ENCODE measurements at regions not wholly inside any gene's neighbourhood (a gene's known extent, or its start where the extent isn't known, plus 50 kb on each side); places are given as distances from the start of the nearest gene placed in this dataset.
"Not testable (repeated sequence)": the region's sequence is repeated elsewhere in the genome, so short reads cannot be mapped to it uniquely, and the experiment has no call there.

DNA sequence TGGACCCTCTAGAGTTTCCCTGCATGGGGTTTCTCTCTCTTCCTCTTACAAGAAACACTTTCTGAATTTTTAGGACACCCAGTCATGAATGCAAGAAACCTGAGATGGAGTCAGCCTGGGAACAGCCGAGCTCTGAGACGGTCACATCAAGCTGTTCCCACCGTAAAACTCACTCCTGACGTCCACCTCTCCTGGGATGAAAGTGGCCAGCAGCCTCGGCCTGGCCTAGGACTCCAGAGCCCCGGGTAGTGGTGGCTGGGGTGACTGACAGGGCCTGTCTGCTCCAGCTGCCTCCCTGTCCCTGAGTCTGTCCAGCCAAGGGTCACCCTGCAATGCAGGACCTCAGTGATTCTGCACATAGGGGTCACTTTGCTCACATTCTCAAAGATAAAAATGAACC lies 217.8 kb downstream of the SHOX start:
- no peak for DNase-seq (ENCODE audit: low read depth)

DNA sequence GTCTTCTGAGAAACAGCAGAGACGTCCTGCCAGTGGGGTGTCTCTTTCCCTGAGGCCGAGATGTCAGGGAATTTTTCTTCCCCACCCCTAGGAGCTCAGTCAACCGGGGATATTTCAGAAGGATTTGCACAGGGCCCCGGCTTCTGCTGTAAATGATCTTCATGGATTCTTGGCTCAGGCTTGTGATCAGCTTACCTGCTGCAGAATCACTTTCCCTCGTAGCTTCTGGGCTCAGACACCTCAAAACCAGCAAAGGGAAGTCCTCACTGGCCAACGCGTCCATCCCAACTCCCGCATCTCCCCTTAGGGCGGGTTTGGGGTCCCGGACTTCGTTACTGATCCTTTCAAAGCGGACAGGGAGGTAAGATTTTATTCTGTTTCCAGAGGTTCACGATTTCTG lies 212.7 kb downstream of the SHOX start:
- no peak for DNase-seq (ENCODE audit: low read depth)

DNA sequence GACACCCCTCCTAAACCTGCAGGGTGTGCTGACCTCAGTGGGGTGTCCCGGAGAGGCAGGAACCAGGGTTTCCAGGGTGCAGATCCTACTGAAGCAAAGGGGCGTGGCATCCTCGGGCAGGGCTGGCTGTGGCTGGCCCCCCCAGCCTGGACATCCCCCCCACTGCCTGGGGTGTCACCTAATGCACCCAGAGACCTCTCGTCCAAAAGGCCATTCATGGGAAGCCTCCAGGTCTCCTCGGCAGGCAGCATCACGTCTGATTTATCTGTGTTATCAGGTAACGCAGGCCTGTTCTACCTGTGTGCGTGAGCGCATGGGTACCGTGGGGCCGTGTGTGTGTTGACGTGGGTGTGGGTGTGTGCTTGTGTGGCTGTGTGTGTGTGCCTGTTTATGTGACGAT lies 210.0 kb downstream of the SHOX start:
- DNase-seq (ENCODE audit: low read depth): no peak

DNA sequence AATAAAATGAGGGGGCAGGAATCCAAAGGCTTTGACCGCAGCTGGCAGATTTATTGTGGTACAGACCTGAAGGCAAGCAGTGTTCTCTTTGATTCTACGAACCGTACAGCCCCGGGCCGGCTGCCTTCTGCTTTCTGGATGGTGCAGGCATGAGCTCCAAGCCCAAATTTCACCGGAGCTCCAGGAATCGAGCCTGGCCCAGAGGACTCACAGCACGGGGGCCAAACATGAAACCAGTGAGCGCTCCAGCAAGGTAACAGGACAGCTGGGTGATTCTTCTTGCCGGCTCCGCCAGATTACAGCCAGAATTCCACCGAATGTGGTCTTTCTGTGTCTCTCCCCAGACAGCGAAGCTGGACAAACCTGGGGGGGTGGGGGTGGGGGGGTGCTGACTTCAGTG lies 208.1 kb downstream of the SHOX start:
- DNase-seq (ENCODE audit: low read depth): not testable (repeated sequence)

DNA sequence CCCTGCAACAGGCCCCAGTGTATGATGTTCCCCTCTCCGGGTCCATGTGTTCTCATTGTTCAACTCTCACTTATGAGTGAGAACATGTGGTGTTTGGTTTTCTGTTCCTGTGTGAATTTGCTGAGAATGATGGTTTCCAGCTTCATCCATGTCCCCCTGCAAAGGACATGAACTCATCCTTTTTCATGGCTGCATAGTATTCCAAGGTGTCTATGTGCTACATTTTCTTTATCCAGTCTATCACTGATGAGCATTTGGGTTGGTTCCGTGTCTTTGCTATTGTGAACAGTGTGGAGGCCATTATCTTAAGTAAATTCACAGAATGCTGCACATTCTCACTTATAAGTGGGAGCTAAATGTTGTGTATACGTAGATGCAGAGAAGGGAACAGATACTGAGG lies 205.3 kb downstream of the SHOX start:
- DNase-seq (ENCODE audit: low read depth): not testable (repeated sequence)

DNA sequence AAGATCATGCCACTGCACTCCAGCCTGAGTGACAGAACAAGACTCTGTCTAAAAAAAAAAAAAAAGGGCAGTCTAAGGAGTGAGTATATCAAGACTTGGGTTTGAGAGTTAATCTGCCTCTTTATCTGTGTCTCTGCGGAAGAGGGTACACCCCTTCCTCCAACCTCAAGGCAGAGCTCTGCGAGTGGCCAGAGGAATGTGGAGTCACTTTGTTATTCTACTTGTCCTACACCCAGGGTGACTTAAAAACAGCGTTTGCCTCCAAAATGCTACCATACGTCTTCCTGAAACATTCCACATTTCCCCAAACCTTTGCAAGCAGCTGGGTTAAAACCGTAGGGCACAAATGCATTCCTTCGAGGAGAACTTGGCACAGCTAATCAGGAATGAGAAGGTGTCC lies 199.9 kb downstream of the SHOX start:
- no peak for DNase-seq (ENCODE audit: low read depth)

DNA sequence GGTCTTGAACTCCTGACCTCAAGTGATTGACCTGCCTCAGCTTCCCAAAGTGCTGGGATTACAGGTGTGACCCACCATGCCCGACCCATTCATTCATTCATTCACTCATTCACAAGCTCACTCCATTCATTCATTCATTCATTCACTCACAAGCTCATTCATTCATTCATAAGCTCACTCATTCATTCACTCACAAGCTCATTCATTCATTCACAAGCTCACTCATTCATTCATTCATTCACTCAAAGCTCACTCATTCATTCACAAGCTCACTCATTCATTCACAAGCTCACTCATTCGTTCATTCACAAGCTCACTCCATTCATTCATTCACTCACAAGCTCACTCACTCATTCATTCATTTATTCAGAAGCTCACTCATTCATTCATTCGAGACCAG lies 198.6 kb downstream of the SHOX start:
- no peak for DNase-seq (ENCODE audit: low read depth)

DNA sequence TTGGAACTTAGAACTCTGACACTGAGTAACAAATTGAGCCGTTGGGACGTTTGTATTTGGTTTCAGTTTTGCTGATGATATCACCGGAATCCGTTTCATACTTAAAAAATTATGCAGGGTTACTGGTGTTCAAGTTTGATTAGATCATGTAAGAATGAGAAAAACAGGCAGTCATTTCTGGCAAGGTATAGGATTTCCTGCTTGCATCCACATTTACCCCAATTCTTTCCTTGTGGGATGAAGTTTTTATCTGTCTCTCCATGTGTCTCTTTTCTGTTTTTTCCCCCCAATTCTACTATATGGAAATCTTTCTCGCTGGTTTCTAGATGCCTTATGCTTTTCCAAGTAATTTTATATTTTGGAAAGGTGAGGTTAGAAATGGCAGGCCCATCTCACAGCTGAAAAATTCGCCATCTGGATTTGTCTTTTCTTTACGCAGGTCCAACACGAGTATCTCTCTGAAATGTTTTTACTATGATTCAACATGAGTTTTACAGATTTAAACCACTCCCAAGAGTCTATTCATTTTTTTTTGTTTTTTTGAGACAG lies 197.9 kb downstream of the SHOX start:
- DNase-seq (ENCODE audit: low read depth): no peak

DNA sequence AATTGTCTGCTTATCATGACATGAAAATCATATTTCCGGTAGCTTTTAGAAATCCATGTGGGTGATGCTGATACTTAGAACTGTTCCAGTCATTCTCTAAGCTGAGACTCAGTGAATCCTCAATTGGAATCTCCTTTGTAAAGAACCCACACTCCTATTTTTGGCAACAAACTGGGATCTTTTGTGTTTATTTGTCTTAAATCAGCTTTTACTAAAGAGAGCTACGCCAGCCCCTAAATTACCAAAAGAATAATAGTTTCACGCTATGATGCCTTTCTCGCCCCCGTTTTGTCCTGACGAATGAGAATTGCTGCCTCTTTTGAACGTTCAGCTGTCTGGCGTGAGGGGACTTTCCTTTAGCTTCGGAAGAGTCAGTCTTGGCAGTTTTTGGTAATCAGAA lies 195.9 kb downstream of the SHOX start:
- DNase-seq (ENCODE audit: low read depth): no peak

DNA sequence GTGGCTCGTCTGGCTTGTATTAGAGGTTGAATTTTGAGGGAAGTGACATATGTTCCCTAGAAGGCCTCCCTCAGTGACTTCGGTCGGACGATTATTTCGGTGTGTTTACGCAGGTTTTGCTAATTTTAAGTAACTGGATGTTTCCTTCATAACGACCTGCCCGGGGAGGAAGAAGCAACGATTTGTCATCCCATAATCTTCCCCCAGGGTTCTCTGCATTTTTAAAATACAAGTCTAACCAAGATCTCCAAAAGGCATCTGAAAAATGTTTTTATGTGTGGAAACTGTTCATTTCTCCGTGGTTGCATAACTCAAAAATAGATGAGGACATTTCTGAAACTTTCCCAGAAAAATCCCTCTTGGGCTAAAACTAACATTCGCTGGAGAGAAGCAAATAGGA lies 195.4 kb downstream of the SHOX start:
- DNase-seq (ENCODE audit: low read depth): peak; percentile 4

DNA sequence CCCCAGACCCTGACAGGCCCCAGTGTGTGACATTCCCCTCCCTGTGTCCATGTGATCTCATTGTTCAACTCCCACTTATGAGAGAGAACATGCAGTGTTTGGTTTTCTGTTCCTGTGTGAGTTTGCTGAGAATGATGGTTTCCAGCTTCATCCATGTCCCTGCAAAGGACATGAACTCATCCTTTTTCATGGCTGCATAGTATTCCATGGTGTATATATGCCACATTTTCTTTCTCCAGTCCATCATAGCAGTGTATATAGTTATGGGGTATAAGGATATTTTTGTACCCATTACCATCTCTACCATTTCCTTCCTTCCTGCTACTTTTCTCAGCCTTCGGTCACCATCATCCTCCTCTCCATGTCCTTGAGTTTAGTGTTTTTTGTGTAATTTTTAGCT lies 192.5 kb downstream of the SHOX start:
- DNase-seq (ENCODE audit: low read depth): not testable (repeated sequence)

DNA sequence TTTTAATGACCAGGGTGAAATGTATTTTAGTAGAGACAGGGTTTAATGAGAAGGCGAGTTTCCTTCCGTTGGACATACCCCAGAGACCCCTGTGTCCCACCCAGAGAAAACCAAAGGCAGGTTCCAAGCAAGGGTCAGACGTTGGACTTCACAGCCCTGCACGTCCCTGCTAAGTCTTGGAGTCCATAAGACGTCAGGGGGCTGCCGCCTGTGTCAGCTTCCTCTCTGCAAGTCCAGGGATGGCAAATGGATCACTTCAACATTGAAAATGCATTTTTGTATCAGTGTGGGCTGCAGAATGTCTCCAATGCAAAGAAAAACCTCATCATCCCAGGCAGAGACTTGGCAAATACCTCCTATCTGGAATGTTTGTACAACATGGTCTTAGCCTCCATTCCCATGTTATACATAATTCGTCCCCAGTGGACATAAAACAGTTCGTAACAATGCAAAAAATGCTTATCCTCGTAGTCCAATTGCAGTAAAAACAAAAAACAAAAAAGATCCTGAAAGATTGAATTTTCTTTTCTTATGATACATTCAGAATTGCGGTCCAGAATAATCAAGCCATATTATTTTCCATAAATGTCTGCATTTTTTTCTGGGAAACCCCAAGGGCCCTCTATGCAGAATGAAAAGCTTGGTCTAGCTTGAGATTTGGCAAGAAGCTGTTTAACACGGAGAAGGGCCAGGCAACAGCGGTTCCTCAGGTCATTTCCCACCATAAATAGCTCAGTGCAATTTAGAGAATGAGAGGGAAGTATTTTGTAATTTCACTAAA lies 190.9 kb downstream of the SHOX start:
- no peak for DNase-seq (ENCODE audit: low read depth)

DNA sequence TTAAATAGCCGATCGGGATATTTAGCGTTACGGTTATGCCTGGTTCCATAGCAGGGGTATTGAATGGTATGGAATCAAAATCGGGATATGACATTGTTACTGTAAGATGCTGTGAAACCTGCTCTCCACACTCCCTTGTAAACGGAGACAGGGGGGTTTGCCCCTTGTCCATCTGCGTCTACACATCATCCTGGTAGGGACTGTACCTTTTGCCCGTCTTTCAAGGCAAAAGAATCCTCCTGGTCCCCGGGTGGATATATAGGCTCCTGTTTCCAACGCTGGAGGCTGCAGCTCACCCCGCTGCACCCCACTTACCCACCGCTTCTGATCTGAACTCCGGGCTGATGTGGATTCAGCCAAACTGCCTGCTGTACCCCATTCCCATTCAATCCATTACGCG lies 189.1 kb downstream of the SHOX start:
- DNase-seq (ENCODE audit: low read depth): no peak

DNA sequence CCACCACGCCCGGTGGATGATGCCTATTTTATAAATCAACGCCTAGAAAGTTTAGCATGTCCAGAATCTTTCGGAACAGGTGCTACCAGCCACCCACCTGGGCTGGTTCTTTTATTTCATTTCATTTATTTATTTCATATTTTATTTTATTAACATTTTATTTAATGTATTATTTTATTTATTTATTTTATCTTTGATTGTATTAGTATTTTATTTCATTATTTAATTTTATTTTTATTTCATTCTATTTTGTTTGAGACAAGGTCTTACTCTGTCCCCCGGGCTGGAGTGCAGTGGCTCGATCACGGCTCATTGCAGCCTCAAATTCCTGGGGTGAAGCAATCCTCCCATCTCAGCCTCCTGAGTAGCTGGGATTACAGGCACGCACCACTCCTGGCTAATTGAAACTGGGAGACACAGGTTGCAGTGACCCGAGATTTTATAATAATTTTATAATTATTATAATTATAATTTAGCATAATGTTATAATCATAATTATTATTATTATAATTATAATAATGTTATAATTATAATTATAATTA lies 187.2 kb downstream of the SHOX start:
- DNase-seq (ENCODE audit: low read depth): no peak

DNA sequence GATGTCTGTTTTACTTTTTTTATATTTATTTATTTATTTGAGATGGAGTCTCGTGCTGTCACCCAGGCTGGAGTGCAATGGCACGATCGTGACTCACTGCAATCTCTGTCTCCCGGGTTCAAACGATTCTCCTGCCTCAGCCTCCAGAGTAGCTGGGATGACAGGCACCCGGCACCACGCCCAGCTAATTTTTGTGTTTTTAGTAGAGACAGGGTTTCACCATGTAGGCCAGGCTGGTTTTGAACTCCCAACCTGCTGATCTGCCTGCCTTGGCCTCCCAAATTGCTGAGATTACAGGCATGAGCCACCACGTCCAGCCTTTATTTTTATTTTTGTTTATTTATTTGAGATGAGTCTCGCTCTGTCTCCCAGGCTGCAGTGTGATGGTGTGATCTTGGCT lies 186.6 kb downstream of the SHOX start:
- not testable (repeated sequence) for DNase-seq (ENCODE audit: low read depth)

DNA sequence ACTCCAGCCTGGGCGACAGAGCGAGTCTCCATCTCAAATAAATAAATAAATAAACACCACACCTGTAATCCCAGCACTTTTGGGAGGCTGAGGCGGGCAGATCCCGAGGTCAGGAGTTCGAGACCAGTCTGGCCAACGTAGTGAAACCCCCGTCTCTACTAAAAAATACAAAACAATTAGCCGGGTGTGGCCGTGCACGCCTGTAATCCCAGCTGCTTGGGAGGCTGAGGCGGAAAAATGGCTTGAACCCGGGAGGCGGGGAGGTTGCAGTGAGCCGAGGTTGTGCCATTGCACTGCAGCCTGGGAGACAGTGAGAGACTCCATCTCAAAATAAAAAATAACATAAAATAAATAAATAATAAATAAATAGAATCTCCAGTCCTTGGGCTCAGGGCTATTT lies 185.8 kb downstream of the SHOX start:
- no peak for DNase-seq (ENCODE audit: low read depth)

DNA sequence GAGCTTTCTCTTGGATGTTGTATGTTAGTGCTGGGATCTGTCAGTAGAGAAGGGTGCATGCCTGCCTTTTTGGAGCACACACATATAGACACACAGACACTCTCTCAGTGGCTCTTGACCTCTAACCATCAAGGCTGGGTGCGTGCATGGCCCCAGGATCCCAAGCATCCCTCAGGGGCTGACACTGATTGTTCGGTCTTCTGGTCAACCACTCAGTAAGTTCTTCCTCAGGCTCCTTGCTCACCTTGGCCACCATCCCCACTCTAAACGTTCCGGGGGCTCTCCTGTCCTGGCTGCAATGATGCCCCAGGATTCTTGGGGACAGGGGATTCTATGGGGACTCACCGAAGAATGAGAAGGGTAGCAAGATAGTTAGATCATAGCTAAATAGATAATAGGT lies 179.6 kb downstream of the SHOX start:
- DNase-seq (ENCODE audit: low read depth): no peak

DNA sequence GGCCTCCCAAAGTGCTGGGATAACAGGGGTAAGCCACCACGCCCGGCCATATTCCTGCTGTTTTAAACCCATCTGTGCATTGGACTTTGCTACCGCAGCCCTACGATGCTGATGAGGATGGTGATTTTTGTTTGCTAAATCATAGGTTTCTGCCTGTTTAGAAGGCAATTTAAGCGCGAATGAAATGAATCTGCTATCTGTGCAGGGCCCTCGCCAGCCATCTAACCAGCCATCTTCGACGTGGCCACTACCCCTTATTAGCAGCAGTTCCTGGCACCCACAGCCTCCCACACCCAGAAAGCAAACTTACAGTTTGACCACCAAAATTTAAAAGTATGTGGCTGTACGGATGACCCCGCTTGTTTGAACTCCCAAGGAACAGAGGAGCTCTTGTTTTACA lies 178.5 kb downstream of the SHOX start:
- no peak for DNase-seq (ENCODE audit: low read depth)

DNA sequence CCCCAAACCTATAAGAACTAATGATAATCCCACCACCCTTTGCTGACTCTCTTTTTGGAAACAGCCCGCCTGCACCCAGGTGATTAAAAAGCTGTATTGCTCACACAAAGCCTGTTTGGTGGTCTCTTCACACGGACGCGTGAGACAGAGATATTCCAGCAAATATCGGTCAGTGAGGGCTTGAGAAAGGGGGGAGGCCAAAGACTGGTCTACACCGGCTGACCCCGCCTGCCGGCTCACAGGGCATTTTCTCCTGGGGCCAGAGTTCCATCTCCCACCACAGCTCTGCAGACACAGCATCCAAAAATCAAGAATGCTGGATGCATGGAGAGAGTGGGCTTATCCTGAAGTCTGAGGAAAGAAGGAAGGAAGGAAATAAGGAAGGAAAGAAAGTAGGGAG lies 176.0 kb downstream of the SHOX start:
- no peak for DNase-seq (ENCODE audit: low read depth)

DNA sequence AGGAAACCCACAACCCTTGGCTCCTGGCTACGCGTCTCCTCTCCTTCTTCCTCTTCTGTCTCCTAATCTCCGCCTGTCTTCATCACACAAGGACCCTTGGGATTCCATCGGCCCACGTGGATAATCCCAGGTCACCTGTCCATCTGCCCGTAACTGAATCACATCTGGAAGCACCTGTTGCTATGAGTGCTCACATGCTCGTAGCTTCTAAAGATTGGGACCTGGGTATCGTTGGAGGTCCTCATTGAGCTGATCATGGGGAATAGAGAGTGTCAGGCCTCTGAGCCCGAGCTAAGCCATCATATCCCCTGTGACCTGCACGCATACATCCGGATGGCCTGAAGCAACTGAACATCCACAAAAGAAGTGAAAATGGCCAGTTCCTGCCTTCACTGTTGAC lies 175.4 kb downstream of the SHOX start:
- DNase-seq (ENCODE audit: low read depth): no peak

DNA sequence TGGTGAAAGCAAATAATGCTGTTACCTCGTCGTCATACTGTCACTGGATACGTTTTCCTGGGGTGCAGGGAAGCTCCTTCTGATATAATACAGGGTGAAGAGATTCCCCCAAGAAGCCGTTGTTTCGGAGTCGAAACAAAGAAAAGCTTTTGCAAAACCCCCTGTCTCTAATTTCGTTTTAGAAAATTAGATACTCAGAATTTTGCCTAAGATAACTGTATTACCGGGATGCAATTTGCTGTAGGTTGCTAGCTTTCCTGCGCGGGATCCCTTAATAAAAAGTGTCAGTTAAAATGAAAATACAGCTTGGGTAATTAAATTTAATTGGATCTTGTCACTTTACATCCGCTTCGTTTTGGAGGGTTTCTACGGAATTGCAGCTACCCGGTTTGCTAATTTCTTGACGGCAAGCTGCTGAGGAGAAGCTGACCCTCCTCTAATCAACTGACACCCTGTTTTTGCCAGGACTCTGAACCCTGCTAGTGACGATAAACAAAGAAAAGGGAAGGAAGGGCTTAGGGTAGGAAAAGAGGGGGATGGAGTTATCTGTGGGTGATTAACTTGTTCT lies 174.6 kb downstream of the SHOX start:
- DNase-seq (ENCODE audit: low read depth): no peak

DNA sequence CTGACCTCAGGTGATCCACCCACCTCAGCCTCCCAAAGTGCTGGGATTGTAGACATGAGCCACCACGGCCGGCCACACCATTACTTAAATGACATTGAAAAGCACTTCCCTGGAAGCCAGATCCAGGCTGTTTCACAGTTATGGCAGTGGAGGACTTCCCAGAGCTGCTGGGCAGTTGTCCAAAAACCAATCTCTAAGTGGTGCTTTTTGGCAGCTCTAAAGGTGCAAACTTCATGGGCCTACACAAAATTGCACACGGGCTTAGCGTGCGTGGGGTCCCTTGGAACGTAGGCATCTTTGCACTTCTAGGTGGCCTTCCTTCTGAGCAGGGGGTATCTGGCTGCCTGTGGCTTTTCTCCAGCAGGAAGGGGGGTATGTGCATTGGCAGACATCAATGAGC lies 172.3 kb downstream of the SHOX start:
- DNase-seq (ENCODE audit: low read depth): no peak

DNA sequence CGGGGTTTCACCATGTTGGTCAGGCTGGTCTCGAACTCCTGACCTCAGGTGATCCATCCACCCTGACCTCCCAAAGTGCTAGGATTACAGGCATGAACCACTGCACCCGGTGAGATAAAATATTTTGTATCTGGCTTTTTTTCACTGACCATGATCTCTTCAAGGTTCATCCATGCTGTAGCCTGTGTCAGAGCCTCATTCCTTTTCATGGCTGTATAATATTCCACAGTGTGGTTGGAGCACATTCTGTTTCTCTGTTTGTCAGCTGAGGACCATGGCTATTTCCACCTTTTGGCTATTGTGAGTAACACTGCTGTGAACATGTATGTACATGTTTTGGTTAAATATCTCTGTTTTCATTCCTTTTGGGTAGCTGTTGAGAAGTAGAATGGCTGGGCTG lies 169.2 kb downstream of the SHOX start:
- DNase-seq (ENCODE audit: low read depth): no peak

DNA sequence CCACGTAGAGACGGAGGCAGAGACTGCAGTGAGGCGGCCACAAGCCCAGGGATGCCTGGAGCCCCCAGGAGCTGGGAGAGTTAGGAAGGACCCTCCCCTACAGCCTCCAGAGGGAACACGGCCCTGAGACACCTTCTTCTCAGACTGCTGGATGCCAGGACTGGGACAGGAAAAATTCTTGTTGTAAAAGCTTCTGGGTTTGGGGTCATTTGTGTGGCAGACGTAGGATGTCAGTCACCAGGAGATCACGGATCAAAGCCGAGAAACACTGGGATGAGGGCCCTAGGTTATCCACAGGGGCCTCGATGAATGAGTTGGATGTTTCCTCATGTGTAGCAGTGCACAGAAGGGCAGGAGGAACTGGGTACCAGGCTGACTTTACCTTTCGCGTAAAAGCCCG lies 163.7 kb downstream of the SHOX start:
- no peak for DNase-seq (ENCODE audit: low read depth)

All from fibroblast of gingiva (primary cell).